ENCODE measurements at regions not wholly inside any gene's neighbourhood (a gene's known extent, or its start where the extent isn't known, plus 50 kb on each side); places are given as distances from the start of the nearest gene placed in this dataset.

DNA sequence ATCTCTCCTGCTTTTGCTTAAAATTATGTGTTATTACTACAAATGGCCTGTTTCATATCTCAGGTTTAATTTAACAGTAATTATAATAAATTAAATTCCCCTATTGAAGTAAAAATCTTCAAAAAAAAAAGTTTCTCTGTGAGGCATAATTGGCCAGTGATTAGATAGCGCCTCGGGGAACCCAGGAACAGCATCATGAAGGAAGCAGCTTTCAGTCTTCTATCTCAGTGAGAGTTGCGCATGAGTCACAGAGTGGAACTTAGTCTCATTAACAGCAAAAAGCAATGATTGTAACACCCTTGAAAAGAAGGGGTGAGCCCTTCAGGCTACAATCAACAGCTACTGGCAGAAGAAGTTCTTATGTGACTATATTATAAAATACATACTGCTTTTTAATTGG is 506.2 kb upstream of the ZWINT start (continued):
- TF ChIP-seq ESRRG (CRISPR knock-in tag; IDR thresholded peaks at IDR 0.05), result no peak
- no peak for TF ChIP-seq RARB (CRISPR knock-in tag; IDR thresholded peaks at IDR 0.05)
- TF ChIP-seq SNAI2 (CRISPR knock-in tag; IDR thresholded peaks at IDR 0.05), result no peak
- TF ChIP-seq ISL1 (CRISPR knock-in tag; IDR thresholded peaks at IDR 0.05), result no peak
- TF ChIP-seq GLIS3 (CRISPR knock-in tag; IDR thresholded peaks at IDR 0.05), result no peak

DNA sequence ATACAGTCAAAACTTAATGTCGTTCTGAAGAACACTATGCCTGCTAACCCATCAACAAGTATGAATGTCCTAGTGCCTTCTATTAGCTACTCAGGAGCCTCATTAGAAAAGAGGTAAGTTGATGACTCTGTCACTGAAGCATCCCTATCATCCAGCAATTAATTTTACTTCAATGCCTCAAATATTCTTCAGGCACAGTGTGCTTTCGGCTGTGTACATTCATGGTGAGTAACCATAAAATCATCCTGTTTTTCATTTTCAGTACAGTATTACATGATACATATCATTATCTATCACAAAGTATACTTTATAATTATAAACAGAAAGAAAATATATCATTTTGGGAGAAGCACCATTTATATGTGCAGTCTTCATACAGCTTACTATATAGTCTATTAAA is 495.5 kb upstream of the ZWINT start:
- ATAC-seq, result no peak
- TF ChIP-seq ZNF8 (CRISPR knock-in tag; IDR thresholded peaks at IDR 0.05), result no peak
- TF ChIP-seq CSDC2 (CRISPR knock-in tag; IDR thresholded peaks at IDR 0.05), result no peak

DNA sequence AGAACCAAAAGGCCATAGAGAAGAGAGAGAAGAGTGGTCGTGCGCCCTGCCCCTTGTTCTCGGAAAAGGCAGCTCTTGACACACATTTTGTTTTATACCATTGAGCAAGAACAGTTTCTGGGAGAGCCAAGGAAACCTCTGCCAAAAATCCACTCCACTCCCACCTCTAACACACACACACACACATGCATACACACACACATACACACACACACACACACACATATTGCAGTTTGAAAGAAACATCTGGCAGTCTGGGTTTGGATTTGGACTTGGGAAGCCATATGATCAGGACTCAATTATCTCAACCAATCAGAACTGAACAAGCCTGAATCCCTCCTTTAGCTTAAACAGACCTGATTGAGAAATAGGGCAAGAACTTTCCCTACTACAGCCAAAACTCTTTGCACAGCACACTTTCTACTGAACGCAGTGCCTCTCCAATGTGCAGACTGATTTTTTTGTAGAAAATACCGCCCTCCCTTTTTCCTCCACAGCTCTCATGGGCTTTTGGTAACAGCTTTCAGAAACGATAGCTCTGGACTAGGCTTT is 484.0 kb upstream of the ZWINT start:
- no peak for ATAC-seq
- TF ChIP-seq, protein P1, sequence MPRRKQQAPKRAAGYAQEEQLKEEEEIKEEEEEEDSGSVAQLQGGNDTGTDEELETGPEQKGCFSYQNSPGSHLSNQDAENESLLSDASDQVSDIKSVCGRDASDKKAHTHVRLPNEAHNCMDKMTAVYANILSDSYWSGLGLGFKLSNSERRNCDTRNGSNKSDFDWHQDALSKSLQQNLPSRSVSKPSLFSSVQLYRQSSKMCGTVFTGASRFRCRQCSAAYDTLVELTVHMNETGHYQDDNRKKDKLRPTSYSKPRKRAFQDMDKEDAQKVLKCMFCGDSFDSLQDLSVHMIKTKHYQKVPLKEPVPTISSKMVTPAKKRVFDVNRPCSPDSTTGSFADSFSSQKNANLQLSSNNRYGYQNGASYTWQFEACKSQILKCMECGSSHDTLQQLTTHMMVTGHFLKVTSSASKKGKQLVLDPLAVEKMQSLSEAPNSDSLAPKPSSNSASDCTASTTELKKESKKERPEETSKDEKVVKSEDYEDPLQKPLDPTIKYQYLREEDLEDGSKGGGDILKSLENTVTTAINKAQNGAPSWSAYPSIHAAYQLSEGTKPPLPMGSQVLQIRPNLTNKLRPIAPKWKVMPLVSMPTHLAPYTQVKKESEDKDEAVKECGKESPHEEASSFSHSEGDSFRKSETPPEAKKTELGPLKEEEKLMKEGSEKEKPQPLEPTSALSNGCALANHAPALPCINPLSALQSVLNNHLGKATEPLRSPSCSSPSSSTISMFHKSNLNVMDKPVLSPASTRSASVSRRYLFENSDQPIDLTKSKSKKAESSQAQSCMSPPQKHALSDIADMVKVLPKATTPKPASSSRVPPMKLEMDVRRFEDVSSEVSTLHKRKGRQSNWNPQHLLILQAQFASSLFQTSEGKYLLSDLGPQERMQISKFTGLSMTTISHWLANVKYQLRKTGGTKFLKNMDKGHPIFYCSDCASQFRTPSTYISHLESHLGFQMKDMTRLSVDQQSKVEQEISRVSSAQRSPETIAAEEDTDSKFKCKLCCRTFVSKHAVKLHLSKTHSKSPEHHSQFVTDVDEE (CRISPR knock-in tag; IDR thresholded peaks at IDR 0.05), result no peak
- TF ChIP-seq GLIS3 (CRISPR knock-in tag; IDR thresholded peaks at IDR 0.05) (no peak), ZFP30 (CRISPR knock-in tag; IDR thresholded peaks at IDR 0.05) (no peak), TCF4 (CRISPR knock-in tag; IDR thresholded peaks at IDR 0.05; ENCODE audit: borderline replicate concordance) (no peak), ZFP3 (CRISPR knock-in tag; IDR thresholded peaks at IDR 0.05) (no peak), ZNF70 (CRISPR knock-in tag; IDR thresholded peaks at IDR 0.05) (no peak)

- no peak for ATAC-seq
- no peak for TF ChIP-seq ESRRG (CRISPR knock-in tag; IDR thresholded peaks at IDR 0.05)
- no peak for TF ChIP-seq TOX (CRISPR knock-in tag; IDR thresholded peaks at IDR 0.05; ENCODE audit: borderline replicate concordance)
- no peak for TF ChIP-seq SNAI2 (CRISPR knock-in tag; IDR thresholded peaks at IDR 0.05)
- no peak for TF ChIP-seq PATZ1 (CRISPR knock-in tag; IDR thresholded peaks at IDR 0.05; ENCODE audit: borderline replicate concordance)
- no peak for TF ChIP-seq RARB (CRISPR knock-in tag; IDR thresholded peaks at IDR 0.05)
- TF ChIP-seq CREB5 (CRISPR knock-in tag; IDR thresholded peaks at IDR 0.05; ENCODE audit: low read depth), result no peak
- no peak for TF ChIP-seq CSDC2 (CRISPR knock-in tag; IDR thresholded peaks at IDR 0.05)
- no peak for TF ChIP-seq GLIS3 (CRISPR knock-in tag; IDR thresholded peaks at IDR 0.05)
- no peak for TF ChIP-seq OSR1 (CRISPR knock-in tag; IDR thresholded peaks at IDR 0.05)
- no peak for TF ChIP-seq CSRNP3 (CRISPR knock-in tag; IDR thresholded peaks at IDR 0.05)
- TF ChIP-seq BACH2 (CRISPR knock-in tag; IDR thresholded peaks at IDR 0.05; ENCODE audit: borderline replicate concordance), result no peak
- no peak for TF ChIP-seq TCF4 (CRISPR knock-in tag; IDR thresholded peaks at IDR 0.05; ENCODE audit: borderline replicate concordance)
- no peak for TF ChIP-seq ZNF8 (CRISPR knock-in tag; IDR thresholded peaks at IDR 0.05)
- TF ChIP-seq ZFP30 (CRISPR knock-in tag; IDR thresholded peaks at IDR 0.05), result no peak
- no peak for TF ChIP-seq ISL1 (CRISPR knock-in tag; IDR thresholded peaks at IDR 0.05)
- no peak for TF ChIP-seq ZC3H10 (CRISPR knock-in tag; IDR thresholded peaks at IDR 0.05)
- no peak for TF ChIP-seq ARNTL (CRISPR knock-in tag; IDR thresholded peaks at IDR 0.05; ENCODE audit: borderline replicate concordance, low read depth)
- no peak for TF ChIP-seq ZNF70 (CRISPR knock-in tag; IDR thresholded peaks at IDR 0.05)
- no peak for TF ChIP-seq ZFP3 (CRISPR knock-in tag; IDR thresholded peaks at IDR 0.05)
- no peak for TF ChIP-seq PPARA (CRISPR knock-in tag; IDR thresholded peaks at IDR 0.05; ENCODE audit: borderline replicate concordance)
Observed at GRCh38 chr10:56836659-56837058, 475.6 kb upstream of the ZWINT start.
